Kidney tubule cell (primary cell): ENCODE measurements at regions not wholly inside any gene's neighbourhood (a gene's known extent, or its start where the extent isn't known, plus 50 kb on each side); places are given as distances from the start of the nearest gene placed in this dataset.
"Not testable (repeated sequence)": the region's sequence is repeated elsewhere in the genome, so short reads cannot be mapped to it uniquely, and the experiment has no call there.

ENCODE experiments used
- DNase-seq: peaks from one replicate; pipeline ENCODE4 v3.0.0-alpha.2; 2018; ENCODE audit warnings: low spot score

DNA sequence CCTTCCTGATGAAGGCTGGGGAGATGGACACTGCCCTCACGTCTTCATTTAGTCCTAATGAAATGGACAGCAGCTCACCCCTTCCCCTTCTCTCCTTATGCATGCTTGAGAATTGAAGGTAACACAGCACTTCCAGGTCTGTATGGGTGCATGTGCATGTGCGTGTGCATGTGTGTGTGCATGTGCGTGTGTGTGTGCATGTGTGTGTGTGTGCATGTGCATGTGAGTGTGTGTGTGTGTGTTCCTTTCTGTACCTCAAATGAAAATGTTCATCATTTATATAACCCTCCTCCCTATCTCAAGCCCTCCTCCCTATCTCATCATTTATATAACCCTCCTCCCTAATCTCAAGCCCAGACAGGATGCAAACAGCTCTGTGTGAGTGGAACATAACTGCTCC lies 444.8 kb downstream of the MAT2B start:
- DNase-seq, result no peak

- DNase-seq, result no peak
Measured at GRCh38 chr5:163951069-163951468, 445.6 kb downstream of the MAT2B start.

DNA sequence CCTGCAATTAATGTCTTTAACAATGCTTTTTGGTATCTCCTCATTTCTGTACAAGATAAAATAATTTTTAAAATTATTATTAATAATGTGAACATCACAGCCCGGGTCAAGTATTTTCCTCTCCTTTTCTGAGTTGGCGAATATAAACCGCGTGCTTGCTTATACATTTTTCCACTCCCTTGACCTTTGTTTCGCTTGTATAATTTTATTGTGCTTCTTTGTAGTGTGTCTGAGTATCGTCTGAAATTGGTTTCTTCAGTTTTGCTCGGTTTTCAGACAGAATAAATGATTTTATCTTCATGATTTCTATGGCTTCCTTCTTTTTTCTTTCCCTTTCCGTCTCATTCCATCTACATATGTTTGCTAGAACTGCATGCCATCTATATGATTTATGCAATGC lies 448.5 kb downstream of the MAT2B start:
- no peak for DNase-seq

GRCh38 chr5:163961230-163961629 lies 455.8 kb downstream of the MAT2B start:
- not testable (repeated sequence) for DNase-seq

DNA sequence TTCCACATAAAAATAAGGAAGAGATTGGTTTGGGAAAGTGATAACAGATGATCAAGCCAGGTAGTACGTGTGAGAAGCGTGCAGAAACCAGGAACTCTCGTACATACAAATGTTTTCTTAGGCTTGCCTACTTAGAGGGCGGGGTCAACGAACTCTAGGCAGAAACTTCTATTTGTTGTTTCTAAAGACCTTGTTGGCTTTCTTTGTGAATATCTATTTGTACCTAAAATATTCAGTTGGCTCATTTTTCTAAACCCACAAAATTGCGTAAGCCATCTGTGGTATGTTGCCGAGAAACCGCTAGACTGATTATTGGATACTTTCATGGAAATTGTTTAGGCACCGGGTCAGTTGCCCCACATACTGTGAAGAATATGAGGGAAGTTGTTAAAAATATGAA lies 458.5 kb downstream of the MAT2B start:
- DNase-seq, result no peak

DNA sequence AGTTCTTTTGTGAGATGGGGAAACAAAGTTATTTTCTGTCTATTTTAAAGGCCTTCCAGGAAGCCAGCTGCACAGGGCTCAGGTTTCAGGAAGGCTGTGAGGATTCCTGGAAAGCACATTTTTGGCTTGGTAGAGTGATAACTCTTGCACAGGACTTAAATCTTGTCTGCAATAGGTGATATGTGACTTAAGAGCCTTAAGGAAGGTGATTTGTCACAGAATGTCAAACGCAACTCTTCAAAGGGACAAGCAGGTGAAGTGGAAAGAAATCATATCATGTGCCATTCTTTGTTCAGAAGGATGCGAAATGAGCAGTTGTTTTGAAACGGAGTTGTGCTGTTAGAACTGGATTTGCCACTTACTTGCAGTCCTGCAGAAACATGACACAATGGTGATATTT lies 459.3 kb downstream of the MAT2B start:
- no peak for DNase-seq

DNA sequence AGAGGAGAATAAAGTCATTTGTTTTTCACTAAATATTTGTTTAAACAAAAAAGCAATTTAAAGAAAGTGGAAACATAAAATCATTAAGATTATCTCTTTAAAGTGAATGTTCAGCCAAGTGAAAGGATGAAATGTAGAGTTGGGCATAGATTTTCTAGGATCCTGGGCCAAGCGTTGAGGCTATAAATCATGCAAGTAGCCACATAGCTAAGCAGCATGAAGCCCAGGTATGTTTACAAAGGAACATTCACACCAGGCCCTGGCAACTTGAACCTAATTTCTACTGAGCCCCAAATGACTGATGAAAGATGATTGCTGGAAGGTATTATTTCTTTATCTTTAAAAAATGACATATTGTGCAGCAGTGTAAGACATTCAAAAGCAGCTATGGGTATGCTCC lies 461.8 kb downstream of the MAT2B start:
- no peak for DNase-seq

- no peak for DNase-seq
Measured at GRCh38 chr5:163968651-163969050, 463.2 kb downstream of the MAT2B start.

DNA sequence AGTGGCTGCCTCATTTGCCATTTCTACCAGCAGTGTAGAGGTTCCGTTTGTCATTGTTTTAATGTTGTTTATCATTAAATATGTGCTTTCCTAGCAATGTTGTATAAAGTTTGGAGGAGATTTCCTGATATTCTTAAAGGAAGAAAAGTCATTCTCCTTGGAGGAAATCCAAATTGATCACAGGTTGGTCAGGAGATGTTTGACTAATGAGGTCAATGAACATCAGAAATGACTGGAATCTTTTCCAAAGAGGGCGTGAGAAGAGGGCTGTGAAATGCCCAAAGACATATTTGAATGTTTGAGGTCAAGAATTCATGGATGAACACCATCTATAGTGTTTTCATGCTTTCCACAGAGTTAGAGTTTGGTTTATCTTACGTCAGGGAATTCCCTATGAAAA lies 471.3 kb downstream of the MAT2B start:
- peak; percentile 43 for DNase-seq

GRCh38 chr5:163978897-163979296 lies 473.5 kb downstream of the MAT2B start:
- no peak for DNase-seq

- DNase-seq, result no peak
Measured at GRCh38 chr5:163988566-163988965, 483.1 kb downstream of the MAT2B start.

GRCh38 chr5:163993126-163993525 lies 487.7 kb downstream of the MAT2B start:
- no peak for DNase-seq

DNA sequence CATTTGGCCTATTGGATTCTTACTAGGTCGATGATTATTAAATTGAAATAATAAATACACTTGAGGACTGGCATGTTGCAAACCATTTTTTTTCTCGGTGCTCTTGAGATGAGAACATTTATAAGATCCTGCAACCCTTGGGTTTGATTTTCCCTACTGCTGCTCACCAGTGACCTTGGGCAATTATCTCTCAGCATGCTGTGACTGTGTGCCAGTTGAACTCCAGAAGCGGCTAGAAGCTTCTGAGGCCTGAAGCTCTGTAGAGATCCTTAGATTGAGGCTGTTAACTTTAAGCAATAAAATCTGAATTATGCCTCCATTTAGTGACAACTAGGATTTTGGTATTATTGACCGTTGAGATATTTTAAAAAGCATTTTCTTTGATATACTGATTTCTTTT lies 489.8 kb downstream of the MAT2B start:
- no peak for DNase-seq

GRCh38 chr5:163997965-163998364 lies 492.5 kb downstream of the MAT2B start:
- no peak for DNase-seq

DNA sequence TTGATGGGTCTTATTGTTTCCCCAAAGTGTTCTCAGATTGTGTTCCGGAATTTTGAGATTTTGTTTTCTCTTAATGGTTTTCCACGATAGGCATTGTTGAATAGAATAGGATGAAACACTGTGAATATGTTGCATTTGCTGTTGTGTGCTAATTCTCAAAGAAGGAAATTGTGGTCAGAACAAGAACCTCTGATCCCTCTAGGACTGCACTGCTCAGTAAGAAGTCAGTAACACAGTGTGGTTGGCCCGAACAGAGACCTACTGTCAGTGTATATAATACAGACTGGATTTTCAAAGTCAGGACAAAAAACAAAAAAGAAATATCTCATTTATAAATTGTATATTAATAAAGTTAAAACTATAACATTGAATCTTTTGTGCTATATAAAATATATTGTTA lies 494.8 kb downstream of the MAT2B start:
- no peak for DNase-seq

- peak; percentile 14 for DNase-seq
Measured at GRCh38 chr5:164000819-164001218, 495.4 kb downstream of the MAT2B start.

GRCh38 chr5:164002214-164002613 lies 496.8 kb downstream of the MAT2B start:
- peak; percentile 45 for DNase-seq

DNA sequence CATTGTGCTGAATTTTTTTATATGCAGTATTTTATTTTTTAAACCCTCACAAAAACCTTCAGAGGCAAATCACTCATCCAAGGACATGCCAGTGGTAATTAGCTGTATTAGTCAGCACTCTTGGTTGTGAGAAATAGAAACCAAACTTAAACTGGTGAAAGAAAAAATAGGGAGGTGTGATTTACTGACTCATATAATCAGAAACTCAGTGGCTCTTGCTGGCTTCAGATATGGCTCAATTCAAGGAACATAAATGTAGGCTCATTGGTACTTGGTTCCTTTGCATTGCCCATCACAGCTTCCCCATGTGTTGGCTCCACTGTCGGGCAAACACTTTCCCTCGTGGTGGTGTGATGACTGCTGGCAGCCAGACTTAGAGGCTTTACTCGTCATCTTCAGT lies 497.2 kb downstream of the MAT2B start:
- peak; percentile 67 for DNase-seq

DNA sequence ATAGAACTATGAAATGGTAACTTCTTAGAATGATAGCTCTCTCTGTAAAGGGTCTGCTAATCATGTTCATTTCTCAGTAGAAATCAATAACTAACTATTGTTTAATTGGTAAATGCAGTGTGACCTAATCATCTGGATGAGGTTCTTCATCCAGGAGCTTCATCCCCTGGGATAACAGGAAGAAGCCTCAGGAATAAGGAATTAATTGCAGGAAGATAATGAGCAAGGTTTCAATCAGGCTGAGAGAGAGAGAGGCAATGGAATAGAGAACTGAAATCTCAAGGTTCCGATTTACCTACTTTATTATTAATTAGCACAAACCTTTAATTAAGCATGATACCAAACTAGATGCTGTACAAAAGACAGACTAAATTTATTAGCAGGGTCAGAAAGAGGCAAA lies 499.7 kb downstream of the MAT2B start:
- DNase-seq, result no peak

- no peak for DNase-seq
Measured at GRCh38 chr5:164007064-164007463, 501.6 kb downstream of the MAT2B start.

DNA sequence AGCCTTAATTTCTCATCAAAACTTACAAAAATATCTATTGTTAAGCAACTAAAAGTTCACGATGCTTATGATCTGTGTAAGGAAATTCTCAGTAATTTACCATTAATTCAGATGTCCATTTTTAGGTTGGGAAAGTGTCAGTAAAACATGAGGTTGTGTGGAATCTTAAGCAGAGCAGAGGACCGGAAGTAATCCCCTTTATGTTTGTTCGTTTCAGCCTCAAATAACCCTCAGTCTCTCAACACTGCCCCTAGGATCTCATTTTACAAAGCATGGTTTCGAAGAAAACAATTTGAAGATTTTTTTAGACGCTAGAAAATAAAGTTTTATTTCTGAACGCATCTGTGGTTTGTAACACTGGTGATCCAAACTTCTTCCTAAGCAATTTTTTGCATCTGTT lies 504.2 kb downstream of the MAT2B start:
- DNase-seq, result no peak

DNA sequence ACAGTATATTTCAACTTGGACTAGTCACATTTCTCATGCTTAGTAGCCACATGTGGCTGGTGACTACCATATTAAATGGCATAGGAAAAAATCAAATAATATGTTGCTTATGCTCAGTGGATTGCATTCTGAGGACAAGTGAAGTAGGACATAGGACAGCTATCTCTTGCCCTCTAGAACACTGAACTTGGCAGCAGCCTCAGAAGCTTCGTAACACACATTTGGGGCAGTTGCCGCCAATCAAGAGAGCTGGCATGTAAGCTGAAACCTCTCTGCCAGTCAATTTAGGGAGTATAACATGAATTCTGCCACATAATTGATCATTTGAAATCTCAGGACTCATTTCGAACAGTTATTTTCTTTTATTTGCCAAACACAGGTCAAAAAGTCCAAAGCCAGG lies 505.5 kb downstream of the MAT2B start:
- no peak for DNase-seq

GRCh38 chr5:164012371-164012770 lies 507.0 kb downstream of the MAT2B start:
- DNase-seq, result no peak

DNA sequence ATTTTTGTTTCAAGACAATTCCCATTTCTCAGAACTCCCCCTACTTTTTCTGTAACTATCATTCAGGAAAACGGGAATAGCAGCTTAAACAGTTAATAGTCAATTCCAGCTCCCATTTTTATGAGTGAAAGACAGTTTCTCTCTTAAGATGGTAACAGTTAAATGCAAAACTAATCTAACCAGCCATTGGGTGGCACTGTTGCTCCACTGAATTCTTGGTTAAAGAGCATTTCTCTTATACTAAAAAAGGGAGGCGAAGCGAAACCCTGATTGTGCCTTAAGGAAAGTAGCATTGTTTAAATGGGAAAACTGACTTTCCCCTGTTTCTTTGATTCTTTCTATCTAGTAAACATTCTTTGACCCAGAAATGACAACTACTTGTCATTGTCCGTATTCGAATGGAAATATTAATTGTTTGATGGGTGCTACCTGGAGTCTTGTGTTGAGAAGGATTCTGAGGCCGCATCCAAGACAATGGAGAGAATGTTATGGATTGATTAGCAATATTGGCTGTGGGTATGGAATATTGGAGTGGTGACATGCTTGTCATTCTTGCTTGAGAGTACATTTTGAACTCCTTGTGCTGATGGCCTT lies 507.8 kb downstream of the MAT2B start:
- peak; percentile 66 for DNase-seq

DNA sequence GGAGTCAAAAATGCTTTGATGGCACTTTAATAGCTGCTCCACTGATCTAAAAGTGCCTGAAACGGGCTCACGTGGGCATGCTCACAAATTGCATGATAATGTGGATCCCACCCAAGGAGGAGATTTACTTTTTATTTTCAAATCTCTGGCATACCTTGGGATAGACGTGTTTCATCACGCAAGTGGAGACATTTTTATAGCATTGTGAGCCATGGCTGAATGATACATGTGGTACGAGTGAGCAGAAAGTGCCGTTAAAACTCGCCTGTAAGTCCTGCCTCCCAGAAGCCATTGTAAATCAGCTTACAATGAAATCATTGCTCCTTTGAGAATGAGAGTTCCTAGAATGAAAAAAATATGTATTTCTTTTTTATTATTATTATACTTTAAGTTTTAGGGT lies 514.7 kb downstream of the MAT2B start:
- DNase-seq, result no peak
